ENCODE measurements at regions not wholly inside any gene's neighbourhood (a gene's known extent, or its start where the extent isn't known, plus 50 kb on each side); places are given as distances from the start of the nearest gene placed in this dataset.

GRCh38 chr4:23707652-23708026, 182.2 kb downstream of the PPARGC1A start:
- TF ChIP-seq EZH2 (IDR thresholded peaks at IDR 0.05; ENCODE audit: low read length, missing control alignments): no peak
- no peak for TF ChIP-seq CTCF (conservative IDR thresholded peaks at IDR 0.05 in 1 of 2, IDR thresholded peaks at IDR 0.05 in 1 of 2; ENCODE audit: low read depth in 1 of 2, low read length in 2 of 2)

Measured in fibroblast of lung (primary cell).